HEK293 (cell line): ENCODE measurements at regions not wholly inside any gene's neighbourhood (a gene's known extent, or its start where the extent isn't known, plus 50 kb on each side); places are given as distances from the start of the nearest gene placed in this dataset.

ENCODE experiments used
- CTCF ChIP-seq: fragments of 450-650 bp; formaldehyde crosslinking; IDR thresholded peaks from 2 replicates; pipeline ENCODE4 v1.5.1; 2016; ENCODE audit warnings: missing biosample characterization, missing genetic modification characterization
- ELK4 ChIP-seq: IDR thresholded peaks from 2 replicates; pipeline ENCODE4 v1.6.1; 2011; ENCODE audit warnings: mild to moderate bottlenecking, low read depth, low read length, borderline replicate concordance
- REST ChIP-seq: fragments of 450-650 bp; formaldehyde crosslinking; IDR thresholded peaks from 2 replicates; pipeline ENCODE4 v1.5.1; 2016; ENCODE audit warnings: missing biosample characterization, missing genetic modification characterization
- YY1 ChIP-seq: fragments of 450-650 bp; formaldehyde crosslinking; IDR thresholded peaks from 2 replicates; pipeline ENCODE4 v1.5.1; 2018; ENCODE audit warnings: missing biosample characterization, missing genetic modification characterization
- ZBTB17 ChIP-seq: fragments of 450-650 bp; formaldehyde crosslinking; IDR thresholded peaks from 2 replicates; pipeline ENCODE4 v1.5.1; 2016; ENCODE audit warnings: missing biosample characterization, missing genetic modification characterization
- ZNF114 ChIP-seq: fragments of 450-650 bp; formaldehyde crosslinking; IDR thresholded peaks from 2 replicates; pipeline ENCODE4 v1.5.0; 2017; ENCODE audit warnings: missing biosample characterization, missing genetic modification characterization
- ZNF449 ChIP-seq: fragments of 450-650 bp; formaldehyde crosslinking; IDR thresholded peaks from 2 replicates; pipeline ENCODE4 v1.5.1; 2017; ENCODE audit warnings: missing biosample characterization, mild to moderate bottlenecking, missing genetic modification characterization, moderate library complexity
- ZNF561 ChIP-seq: fragments of 450-650 bp; IDR thresholded peaks from 2 replicates; pipeline ENCODE4 v1.5.1; 2018; ENCODE audit warnings: missing biosample characterization, missing genetic modification characterization, borderline replicate concordance
- ZNF623 ChIP-seq: fragments of 450-650 bp; formaldehyde crosslinking; IDR thresholded peaks from 2 replicates; pipeline ENCODE4 v1.5.1; 2016; ENCODE audit warnings: missing biosample characterization, missing genetic modification characterization

- no peak for TF ChIP-seq CTCF (tag by site-specific recombination)
- no peak for TF ChIP-seq REST (tag by site-specific recombination)
- no peak for TF ChIP-seq ZNF449
- no peak for TF ChIP-seq ZNF623 (tag by site-specific recombination)
- TF ChIP-seq ZNF114 (tag by site-specific recombination) = no peak
- TF ChIP-seq YY1 = no peak
- no peak for TF ChIP-seq ZBTB17 (tag by site-specific recombination)
- no peak for TF ChIP-seq ELK4
- TF ChIP-seq ZNF561 (tag by site-specific recombination) = no peak
Observed at GRCh38 chr6:91267246-91267645, 680.4 kb upstream of the MAP3K7 start.
